ENCODE measurements at regions not wholly inside any gene's neighbourhood (a gene's known extent, or its start where the extent isn't known, plus 50 kb on each side); places are given as distances from the start of the nearest gene placed in this dataset.

DNA sequence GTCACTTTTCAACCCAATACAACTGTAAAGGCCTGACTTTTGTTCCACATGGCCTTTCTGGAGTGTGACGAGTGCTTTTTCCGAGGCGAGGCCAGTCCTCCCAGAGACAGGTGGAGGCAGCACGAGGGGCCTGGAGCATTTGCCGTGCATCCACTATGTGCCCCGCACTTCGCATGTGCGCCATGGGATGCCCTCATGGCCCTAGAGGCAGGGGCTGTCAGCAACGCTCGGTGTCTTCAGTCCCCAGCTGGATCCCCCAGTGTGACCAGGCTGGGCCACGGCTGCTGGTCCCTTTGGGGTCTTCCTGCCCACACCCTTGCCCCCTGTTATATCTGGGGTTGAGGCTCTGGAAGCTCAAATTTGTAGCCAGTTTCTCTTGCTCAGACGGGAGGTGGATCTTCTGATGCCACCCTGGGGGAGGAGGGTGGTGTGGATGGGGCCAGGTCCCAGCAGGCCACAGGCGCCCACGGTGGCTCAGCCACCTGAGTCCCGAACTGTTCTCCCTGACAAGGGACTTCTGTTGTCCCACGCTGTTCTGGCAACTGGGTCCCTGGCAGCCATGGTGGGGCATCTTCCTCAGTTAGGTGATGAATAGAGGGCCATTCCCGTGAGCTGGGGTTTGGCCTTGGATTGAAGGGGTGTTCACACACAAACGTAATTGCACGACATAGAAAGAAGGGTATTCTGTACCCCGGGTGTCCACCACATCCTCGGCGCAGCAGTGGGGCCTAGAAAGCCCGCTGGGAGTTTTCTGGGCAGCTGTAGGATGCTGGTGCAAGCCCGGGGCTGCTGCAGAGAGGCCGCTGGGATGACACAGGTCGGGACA is 100.9 kb downstream of the CTTN start:
- TF ChIP-seq, protein P1, sequence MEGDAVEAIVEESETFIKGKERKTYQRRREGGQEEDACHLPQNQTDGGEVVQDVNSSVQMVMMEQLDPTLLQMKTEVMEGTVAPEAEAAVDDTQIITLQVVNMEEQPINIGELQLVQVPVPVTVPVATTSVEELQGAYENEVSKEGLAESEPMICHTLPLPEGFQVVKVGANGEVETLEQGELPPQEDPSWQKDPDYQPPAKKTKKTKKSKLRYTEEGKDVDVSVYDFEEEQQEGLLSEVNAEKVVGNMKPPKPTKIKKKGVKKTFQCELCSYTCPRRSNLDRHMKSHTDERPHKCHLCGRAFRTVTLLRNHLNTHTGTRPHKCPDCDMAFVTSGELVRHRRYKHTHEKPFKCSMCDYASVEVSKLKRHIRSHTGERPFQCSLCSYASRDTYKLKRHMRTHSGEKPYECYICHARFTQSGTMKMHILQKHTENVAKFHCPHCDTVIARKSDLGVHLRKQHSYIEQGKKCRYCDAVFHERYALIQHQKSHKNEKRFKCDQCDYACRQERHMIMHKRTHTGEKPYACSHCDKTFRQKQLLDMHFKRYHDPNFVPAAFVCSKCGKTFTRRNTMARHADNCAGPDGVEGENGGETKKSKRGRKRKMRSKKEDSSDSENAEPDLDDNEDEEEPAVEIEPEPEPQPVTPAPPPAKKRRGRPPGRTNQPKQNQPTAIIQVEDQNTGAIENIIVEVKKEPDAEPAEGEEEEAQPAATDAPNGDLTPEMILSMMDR (IDR thresholded peaks at IDR 0.05) = no peak
- no peak for TF ChIP-seq POLR2A (IDR thresholded peaks at IDR 0.05)
